ENCODE measurements at regions not wholly inside any gene's neighbourhood (a gene's known extent, or its start where the extent isn't known, plus 50 kb on each side); places are given as distances from the start of the nearest gene placed in this dataset.

- H2AFZ ChIP-seq (ENCODE audit: low read depth, low read length) = peak overlapping the region; percentile 79
- DNase-seq (ENCODE audit: low read depth, low spot score) = no peak
- POLR2A ChIA-PET = no interaction called here
- no peaks in the 10 kb centered on the region for H3K9me3 ChIP-seq (replicated peaks; ENCODE audit: control insufficient read depth, insufficient read depth, low read length)
- TF ChIP-seq POLR2AphosphoS5 (IDR thresholded peaks at IDR 0.05; ENCODE audit: insufficient read depth, low read depth, low read length) (no peak), GATA2 (IDR thresholded peaks at IDR 0.05; ENCODE audit: insufficient read depth, insufficient read length, low read depth, low read length) (no peak), MAX (IDR thresholded peaks at IDR 0.05; ENCODE audit: insufficient read depth, insufficient read length) (no peak), POLR2A (IDR thresholded peaks at IDR 0.05; ENCODE audit: low read depth, low read length) (no peak), CTCF (IDR thresholded peaks at IDR 0.05; ENCODE audit: extremely low read depth in 1 of 2, insufficient read depth in 1 of 2, low read depth in 1 of 2, low read length in 2 of 2) (no peak), MYC (IDR thresholded peaks at IDR 0.05; ENCODE audit: low read depth, low read length) (no peak), FOS (IDR thresholded peaks at IDR 0.05; ENCODE audit: borderline replicate concordance, insufficient read depth, low read length) (no peak), JUN (IDR thresholded peaks at IDR 0.05; ENCODE audit: borderline replicate concordance, insufficient read depth, insufficient read length, low read depth) (no peak), EZH2 (IDR thresholded peaks at IDR 0.05; ENCODE audit: borderline replicate concordance, low read depth, low read length, severe bottlenecking) (no peak)
- peaks cover 7 to 28% of the 10 kb centered on the region in 2 experiments for H3K27me3 ChIP-seq (ENCODE audit: control insufficient read depth in 2 of 2, insufficient read depth in 2 of 2, low read length in 2 of 2)
- H3K4me1 ChIP-seq (ENCODE audit: control insufficient read depth, extremely low read depth, insufficient read depth, low read length) = peaks cover 17% of the 10 kb centered on the region
- no TSS peak for BruUV-seq (replicated peaks)
- H3K36me3 ChIP-seq (ENCODE audit: control insufficient read depth in 2 of 2, extremely low read depth in 1 of 2, insufficient read depth in 2 of 2, low read length in 2 of 2) = no peaks in the 10 kb centered on the region
- H3K9me1 ChIP-seq (replicated peaks; ENCODE audit: control insufficient read depth, extremely low read depth, insufficient read depth, low read length) = no peaks in the 10 kb centered on the region
- H3K4me2 ChIP-seq (ENCODE audit: insufficient read depth, low read length) = no peak overlapping the region
- dilution Hi-C loops (cut with MboI; ENCODE audit: extremely low pct_ligation_motif_present, low sequenced_read_pairs) (no loop called here), intact Hi-C loops (cut with micrococcal nuclease) (loop anchor here (1.0 to 5.0 kb wide), 5 partner anchors 18 to 285 kb away; partner anchors contain the start of gene PCBD2)
- CTCF ChIA-PET = interaction anchor here (0.6 to 3.0 kb wide), 31 partner anchors 10 to 282 kb away, joined by 3 to 27 read pairs (median 4); no protein-coding TSS in a partner anchor
- no peak overlapping the region for H3K27ac ChIP-seq (ENCODE audit: insufficient read depth, low read depth, low read length)
- H3K9ac ChIP-seq (replicated peaks; ENCODE audit: extremely low read depth, insufficient read depth, low read length) = no peak overlapping the region
- H3K79me2 ChIP-seq (ENCODE audit: control insufficient read depth, insufficient read depth, low read length) = no peaks in the 10 kb centered on the region
- peak overlapping the region in 1 of 3 experiments; percentile 40 for H3K4me3 ChIP-seq (replicated peaks in 1 of 3; ENCODE audit: insufficient read depth in 1 of 3, low read depth in 1 of 3, low read length in 3 of 3)
- H4K20me1 ChIP-seq (replicated peaks; ENCODE audit: control insufficient read depth, extremely low read depth, insufficient read depth, low read length) = no peaks in the 10 kb centered on the region
- no peak for FAIRE-seq
Observed at GRCh38 chr5:135190416-135191083, 156.5 kb upstream of the PITX1 start.
